ENCODE measurements at regions not wholly inside any gene's neighbourhood (a gene's known extent, or its start where the extent isn't known, plus 50 kb on each side); places are given as distances from the start of the nearest gene placed in this dataset.

- Histone ChIP-seq H3K4me1 (ENCODE audit: control insufficient read depth, insufficient read depth, low read length) (no peaks in the 10 kb centered on the region), H2BK20ac (ENCODE audit: low read depth, low read length) (no peak overlapping the region), H3K79me1 (ENCODE audit: low read depth in 1 of 2, low read length in 2 of 2) (no peaks in the 10 kb centered on the region), H4K91ac (ENCODE audit: insufficient read depth, low read depth, low read length) (no peak overlapping the region), H3K9me3 (ENCODE audit: control insufficient read depth, insufficient read depth, low read length) (peaks cover 2% of the 10 kb centered on the region), H2AK9ac (replicated peaks; ENCODE audit: low read depth, low read length, poor library complexity) (no peak overlapping the region), H4K20me1 (ENCODE audit: insufficient read depth, low read length) (no peaks in the 10 kb centered on the region), H3K9me1 (ENCODE audit: insufficient read depth, low read length) (no peaks in the 10 kb centered on the region), H2BK120ac (ENCODE audit: low read depth, low read length) (no peak overlapping the region), H3K56ac (ENCODE audit: extremely low read depth, insufficient read depth, low read length) (no peak overlapping the region), H3K14ac (replicated peaks; ENCODE audit: low read depth, low read length) (no peak overlapping the region), H3K23ac (ENCODE audit: low read depth, low read length) (no peak overlapping the region), H3K36me3 (ENCODE audit: control insufficient read depth, insufficient read depth, low read length) (no peaks in the 10 kb centered on the region), H2BK15ac (ENCODE audit: low read depth, low read length) (no peak overlapping the region), H2AK5ac (ENCODE audit: low read depth, low read length) (no peak overlapping the region), H2AFZ (replicated peaks; ENCODE audit: low read length, poor library complexity) (no peak overlapping the region), H4K5ac (ENCODE audit: low read depth, low read length) (no peak overlapping the region), H3K27me3 (ENCODE audit: control insufficient read depth, insufficient read depth, low read length) (no peaks in the 10 kb centered on the region), H3K18ac (ENCODE audit: low read depth, low read length) (no peak overlapping the region), H4K8ac (ENCODE audit: low read depth in 2 of 2, low read length in 2 of 2) (no peak overlapping the region), H3K4me2 (ENCODE audit: low read depth, low read length) (no peak overlapping the region), H3K4ac (ENCODE audit: low read depth, low read length) (no peak overlapping the region), H3K27ac (ENCODE audit: insufficient read depth, low read length) (no peak overlapping the region), H3K4me3 (ENCODE audit: insufficient read depth, low read depth, low read length) (no peak overlapping the region), H3K9ac (ENCODE audit: low read depth, low read length) (no peak overlapping the region), H2BK5ac (ENCODE audit: low read depth, low read length, poor library complexity, severe bottlenecking) (no peak overlapping the region)
- no TSS peak for BruUV-seq (replicated peaks)
- no peak for TF ChIP-seq CEBPB (IDR thresholded peaks at IDR 0.05; ENCODE audit: low read depth, low read length)
- no peak for TF ChIP-seq RCOR1 (IDR thresholded peaks at IDR 0.05; ENCODE audit: insufficient replicate concordance, low read length)
- TF ChIP-seq SMC3 (IDR thresholded peaks at IDR 0.05; ENCODE audit: low read depth, low read length), result no peak
- TF ChIP-seq FOS (IDR thresholded peaks at IDR 0.05; ENCODE audit: low read depth, low read length), result no peak
- no peak for TF ChIP-seq CHD1 (IDR thresholded peaks at IDR 0.05; ENCODE audit: low read depth, low read length)
- intact Hi-C loops (cut with micrococcal nuclease) (no loop called here), dilution Hi-C loops (cut with HindIII; ENCODE audit: low sequenced_read_pairs, unreplicated experiment) (no loop called here), in situ Hi-C loops (cut with MboI; ENCODE audit: low sequenced_read_pairs) (no loop called here)
- WGBS, 2 experiments (ENCODE audit: extremely low coverage in 2 of 2, insufficient read length in 1 of 2), result no CpG with 5 or more reads among the region's 5 CpGs
- CTCF ChIA-PET, result no interaction called here
- DNase-seq (no peak), ATAC-seq (ENCODE audit: low read depth) (no peak)
- POLR2A ChIA-PET (ENCODE audit: unreplicated experiment), result no interaction called here
These were observed 408.2 kb upstream of the AUTS2 start for GRCh38 chr7:69190025-69190424.

All from IMR-90 (cell line).